NCI-H2081 (cell line): ENCODE measurements at regions not wholly inside any gene's neighbourhood (a gene's known extent, or its start where the extent isn't known, plus 50 kb on each side); places are given as distances from the start of the nearest gene placed in this dataset.

Source experiments
- DNase-seq, 2 experiments: peaks; one replicate each; lab custom pipeline; 2025; lab: John Stamatoyannopoulos, UW

DNA sequence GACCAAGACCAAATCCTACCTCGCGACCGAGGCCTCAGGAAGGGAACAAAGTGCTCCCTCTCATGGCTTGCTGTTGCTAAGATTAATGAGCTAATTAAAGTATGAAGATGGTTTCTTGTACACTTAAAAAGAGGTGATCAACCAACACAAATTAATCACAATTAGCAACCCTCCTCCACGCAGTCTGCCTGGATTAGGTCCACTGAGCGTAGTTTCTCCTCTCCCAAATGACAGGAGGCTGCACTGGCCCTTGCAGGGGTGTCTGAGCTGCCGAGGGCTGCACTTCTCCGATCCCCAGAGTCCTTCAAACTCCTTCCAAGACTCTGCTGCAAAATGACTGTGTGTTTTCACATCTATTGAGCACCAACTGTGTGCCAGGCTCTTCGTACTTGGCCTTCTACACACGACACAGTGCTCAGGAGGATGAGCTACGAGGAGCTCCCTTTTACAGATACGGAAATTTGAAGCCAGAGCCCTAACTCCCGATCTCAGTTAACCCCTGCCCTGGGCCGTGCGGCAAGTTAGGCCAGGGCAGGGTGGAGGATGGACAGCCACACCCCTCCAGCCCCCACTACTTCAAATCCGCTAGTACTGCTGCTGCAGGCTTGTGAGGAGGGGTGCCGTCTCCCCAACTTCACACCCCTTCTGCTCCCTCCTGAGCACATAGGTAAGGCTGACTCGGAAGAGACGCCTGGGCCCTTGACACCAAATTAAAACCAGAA, 101.0 kb upstream of the LINGO1 start:
- DNase-seq = no peak

DNA sequence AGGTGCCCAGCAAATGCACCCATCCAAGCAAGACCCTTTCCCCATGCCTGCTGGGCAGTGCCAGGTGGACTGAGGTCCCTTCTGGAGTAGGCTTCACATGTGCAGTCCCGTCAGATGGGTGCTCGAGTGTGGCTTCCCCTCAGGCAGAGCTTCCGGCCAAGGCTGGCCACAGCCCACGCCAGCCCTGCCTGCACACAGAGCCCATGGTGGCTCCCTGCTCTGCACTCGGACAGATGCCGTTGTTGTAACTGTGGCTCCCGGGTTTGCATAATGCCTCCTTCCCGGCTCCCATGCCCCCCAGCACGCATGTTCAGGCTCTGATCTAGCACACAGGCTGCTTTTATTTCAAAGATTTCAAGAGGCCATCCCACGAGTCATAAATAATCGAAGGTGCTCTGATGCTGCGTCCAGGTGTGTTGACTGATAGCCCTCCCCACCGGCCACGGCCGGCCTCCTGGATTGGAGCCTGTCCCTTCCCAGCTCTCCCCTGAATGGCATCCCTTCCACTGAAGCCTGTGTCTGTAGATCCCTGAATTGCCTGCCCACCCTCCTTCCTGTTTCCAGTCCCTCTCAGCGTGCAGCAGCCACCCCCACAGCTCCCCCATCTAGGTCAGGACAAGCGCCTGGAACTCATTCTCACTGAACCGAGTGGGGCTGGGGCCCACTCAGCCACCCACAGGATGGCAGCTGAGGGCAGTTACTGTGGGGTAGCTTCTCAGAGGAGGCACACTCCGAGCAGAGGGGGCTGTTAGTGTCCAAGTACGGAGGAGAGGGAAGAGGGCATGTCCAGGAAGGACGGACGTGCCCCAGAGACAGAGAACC, 100.0 kb upstream of the LINGO1 start:
- no peak for DNase-seq

DNA sequence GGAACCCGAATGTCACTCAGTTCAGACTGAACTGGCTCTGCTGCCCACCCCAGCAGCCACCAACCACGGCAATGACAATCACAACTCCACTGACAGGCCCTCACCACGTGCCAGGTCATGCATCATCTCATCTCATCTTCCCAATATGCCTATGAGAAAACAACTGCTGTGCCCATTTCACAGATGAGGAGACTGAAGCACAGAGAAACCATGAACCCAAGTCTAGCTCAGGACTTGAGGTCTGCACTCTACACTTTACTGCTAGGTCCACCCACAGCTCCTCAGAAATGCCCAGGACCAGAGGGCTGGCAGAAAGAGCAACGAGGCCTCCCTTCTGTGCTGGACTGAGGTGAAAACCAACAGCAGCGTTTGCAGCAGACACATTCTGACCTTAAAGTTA, 99.2 kb upstream of the LINGO1 start:
- DNase-seq = no peak

GRCh38 chr15:77731067-77731466, 98.4 kb upstream of the LINGO1 start:
- no peak for DNase-seq

DNA sequence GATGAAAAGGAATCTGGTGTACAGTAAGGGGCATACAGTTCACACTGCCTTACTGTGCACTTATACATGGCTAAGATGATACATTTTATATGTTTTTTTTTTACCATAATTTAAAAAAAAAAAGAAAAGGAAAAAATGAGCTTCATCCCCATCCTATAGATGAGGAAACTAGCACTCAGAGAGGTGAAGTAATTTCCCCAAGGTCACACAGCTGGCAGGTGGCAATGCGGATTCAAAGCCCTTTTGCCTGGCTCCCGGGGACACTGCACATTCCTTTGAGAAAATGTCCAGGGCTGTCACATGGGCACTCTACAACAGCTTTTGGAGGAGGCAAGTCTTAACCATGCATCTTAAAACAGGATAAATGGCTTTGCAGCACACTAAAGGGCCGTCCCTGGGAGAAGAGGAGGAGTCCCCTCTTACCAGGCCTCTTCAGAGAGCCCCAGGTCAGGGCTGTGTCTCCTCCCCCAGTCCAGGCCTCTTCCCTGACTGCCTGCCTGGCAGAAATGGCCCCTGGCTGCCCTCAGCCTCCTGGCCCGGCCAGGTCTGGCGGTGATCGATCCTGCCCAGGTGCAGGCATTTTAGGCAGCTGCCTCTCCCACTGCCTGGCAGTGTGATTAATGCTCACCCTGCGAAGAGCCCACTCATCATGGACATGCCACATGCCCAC, 95.1 kb upstream of the LINGO1 start:
- no peak for DNase-seq

- DNase-seq = no peak
Measured at GRCh38 chr15:77724715-77725114, 92.0 kb upstream of the LINGO1 start.

- no peak for DNase-seq
Measured at GRCh38 chr15:77723756-77724155, 91.0 kb upstream of the LINGO1 start.

GRCh38 chr15:77722759-77723460, 90.2 kb upstream of the LINGO1 start:
- no peak for DNase-seq

DNA sequence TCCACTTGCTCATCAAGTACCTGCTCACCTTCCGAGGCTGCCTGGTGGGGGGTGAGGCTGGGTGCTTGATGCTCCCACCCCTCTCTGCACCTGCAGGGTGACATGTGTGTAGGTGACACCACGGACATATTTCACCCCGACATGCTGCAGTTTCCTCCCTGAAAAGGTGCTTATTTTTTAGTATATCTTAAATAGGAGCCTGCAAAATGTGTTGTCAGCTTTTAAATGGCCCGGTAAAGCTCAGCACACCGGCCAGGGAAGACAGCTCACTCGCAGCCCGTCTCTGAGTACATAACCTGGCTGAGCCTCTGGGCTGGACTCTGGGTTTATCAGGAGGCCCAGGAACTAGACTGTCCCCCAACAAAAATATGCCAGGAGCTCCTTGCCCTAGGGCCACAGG, 89.3 kb upstream of the LINGO1 start:
- DNase-seq = no peak

DNA sequence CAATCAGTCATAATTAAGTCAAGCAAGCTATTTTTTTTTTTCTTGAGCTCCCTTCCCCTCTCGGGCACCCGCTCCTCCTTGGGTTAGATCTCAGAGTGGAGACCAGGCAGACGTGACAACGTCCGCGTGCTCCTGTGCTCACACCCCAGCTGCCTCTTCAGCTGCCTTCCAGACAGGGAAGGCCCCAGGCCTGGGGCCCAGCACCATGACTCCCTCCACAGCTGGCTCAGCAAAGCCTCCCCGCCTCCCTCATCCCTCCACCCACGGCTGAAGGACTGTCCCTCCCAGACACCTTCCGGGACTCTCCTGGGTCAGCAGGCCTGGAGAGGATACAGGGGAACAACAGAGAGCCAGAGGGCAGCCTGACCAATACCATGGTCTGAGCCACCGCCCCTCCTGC, 87.9 kb upstream of the LINGO1 start:
- no peak for DNase-seq

DNA sequence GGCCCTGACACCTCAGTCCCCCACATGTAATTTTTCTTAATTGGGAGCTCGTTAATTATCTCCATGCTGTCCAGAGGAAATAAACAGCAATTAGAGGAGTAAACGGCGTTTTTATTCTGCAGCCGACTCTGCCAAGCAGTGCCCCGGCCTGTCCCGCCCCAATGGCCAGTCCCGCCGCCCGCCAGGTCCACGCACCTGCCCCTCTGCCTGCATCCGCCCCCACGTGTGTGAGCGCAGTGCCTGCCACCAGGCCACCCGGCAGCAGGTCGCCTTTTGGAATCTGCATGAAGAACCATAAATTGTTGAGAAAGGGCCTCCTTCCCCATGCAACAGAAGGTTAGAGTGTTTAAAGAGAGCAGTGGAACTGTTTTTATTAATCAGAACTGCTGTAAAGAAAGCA, 87.5 kb upstream of the LINGO1 start:
- no peak for DNase-seq

- no peak for DNase-seq
Measured at GRCh38 chr15:77719450-77719849, 86.7 kb upstream of the LINGO1 start.

- no peak for DNase-seq
Measured at GRCh38 chr15:77717333-77717990, 84.8 kb upstream of the LINGO1 start.

DNA sequence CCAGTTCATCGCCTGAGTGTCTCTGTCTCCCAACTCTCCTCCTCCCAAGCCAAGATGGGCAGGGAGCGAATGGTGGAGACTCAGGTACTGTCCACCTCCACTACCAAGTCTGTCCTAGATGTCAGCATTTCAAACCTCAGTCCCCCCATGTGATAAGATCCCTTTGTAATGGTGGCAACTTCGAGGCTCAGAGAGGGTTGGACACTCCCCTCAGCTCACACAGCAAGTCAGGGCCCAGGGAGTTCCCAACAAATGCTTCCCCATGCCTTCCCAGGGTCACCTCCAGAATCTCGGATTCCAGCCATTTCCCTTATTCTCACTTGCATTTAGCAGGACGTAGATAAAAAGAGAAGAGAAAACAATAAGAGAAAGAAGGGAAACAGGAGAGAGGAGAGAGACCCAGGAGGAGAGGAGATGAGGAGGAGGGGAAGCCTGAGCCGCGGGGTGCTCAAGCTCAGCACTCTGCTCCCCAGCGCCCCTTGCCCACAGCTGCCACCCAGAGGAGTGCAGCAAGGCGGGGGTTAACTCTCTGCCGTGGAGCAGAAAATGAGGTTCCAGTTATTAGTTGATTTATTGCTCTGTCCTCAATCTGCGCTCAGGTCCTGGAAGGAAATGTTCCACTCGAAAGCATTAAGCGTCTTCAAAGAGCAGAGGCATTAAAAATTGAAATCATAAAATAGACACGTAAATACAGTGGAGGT, 84.1 kb upstream of the LINGO1 start:
- DNase-seq = peak in 1 of 2 experiments; percentile 44

DNA sequence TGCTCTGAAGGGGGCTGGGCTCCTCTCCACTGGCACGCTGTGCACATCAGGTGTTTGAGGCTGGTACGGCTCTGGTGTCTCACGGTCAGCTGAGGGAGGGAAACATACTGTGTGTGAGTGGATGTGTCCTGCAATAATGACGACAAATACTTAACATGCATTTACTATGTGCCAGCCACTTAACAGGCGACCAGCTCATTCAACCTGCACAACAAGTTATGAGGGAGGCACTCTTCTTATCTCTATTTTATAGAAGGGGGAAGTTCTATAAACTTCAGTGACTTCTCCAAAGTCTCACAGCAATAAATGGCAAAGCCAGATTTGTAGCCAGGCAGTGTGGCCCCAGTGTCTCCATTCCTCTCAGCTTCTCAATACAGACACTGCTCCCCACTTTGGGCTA, 83.1 kb upstream of the LINGO1 start:
- DNase-seq = no peak

- DNase-seq = no peak
Measured at GRCh38 chr15:77715051-77715450, 82.3 kb upstream of the LINGO1 start.

GRCh38 chr15:77714555-77714954, 81.8 kb upstream of the LINGO1 start:
- DNase-seq = no peak

- DNase-seq = no peak
Measured at GRCh38 chr15:77714023-77714422, 81.3 kb upstream of the LINGO1 start.

DNA sequence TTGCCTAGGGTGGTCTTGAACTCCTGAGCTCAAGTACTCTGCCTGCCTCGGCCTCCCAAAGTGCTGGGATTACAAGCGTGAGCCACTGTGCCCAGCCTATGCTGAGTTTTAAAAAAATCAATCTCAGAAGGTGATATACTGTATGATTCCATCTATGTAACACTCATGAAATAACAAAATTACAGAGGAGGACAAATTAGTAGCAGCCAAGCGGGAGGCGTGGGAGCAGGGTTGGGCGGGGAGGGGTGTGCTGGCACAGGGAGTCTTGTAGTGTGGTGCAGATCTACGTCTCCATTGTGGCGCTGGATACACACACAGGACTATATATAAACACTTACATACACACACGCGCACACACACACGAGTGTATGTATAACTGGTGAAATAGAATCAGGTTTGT, 80.6 kb upstream of the LINGO1 start:
- no peak for DNase-seq

- DNase-seq = no peak
Measured at GRCh38 chr15:77712438-77712837, 79.7 kb upstream of the LINGO1 start.

DNA sequence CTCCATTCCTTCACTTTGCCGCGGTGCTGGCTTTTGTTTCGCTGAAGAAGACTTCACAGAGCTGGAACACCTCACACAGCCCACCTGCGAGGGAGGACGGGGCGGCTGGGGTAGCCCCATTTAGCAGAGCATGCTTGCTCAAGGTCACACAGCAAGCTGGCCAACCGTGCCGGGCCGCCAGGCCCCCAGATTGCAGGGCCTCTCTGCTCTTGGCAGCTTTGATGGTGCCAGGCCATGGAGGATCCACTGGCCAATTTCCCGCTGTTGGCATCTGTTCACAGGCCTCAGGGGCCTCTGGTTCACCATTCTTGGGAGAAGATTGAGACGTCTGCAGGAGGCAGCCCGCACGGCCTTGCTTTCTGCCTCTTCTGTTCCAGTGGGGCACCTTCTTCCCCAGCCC, 77.9 kb upstream of the LINGO1 start:
- no peak for DNase-seq
